ENCODE measurements at regions not wholly inside any gene's neighbourhood (a gene's known extent, or its start where the extent isn't known, plus 50 kb on each side); places are given as distances from the start of the nearest gene placed in this dataset.
"Not testable (repeated sequence)": the region's sequence is repeated elsewhere in the genome, so short reads cannot be mapped to it uniquely, and the experiment has no call there.

- DNase-seq, result no peak
These were observed 825.7 kb upstream of the GBE1 start for GRCh38 chr3:82587174-82587573.

- no peak for DNase-seq
These were observed 825.0 kb upstream of the GBE1 start for GRCh38 chr3:82586414-82586813.

GRCh38 chr3:82586002-82586401 is 824.6 kb upstream of the GBE1 start:
- DNase-seq, result not testable (repeated sequence)

- DNase-seq, result not testable (repeated sequence)
These were observed 824.1 kb upstream of the GBE1 start for GRCh38 chr3:82585591-82585990.

- DNase-seq, result not testable (repeated sequence)
These were observed 823.4 kb upstream of the GBE1 start for GRCh38 chr3:82584861-82585260.

- DNase-seq, result not testable (repeated sequence)
These were observed 823.0 kb upstream of the GBE1 start for GRCh38 chr3:82584415-82584814.

- no peak for DNase-seq
These were observed 819.9 kb upstream of the GBE1 start for GRCh38 chr3:82581350-82581749.

GRCh38 chr3:82572721-82573120 is 811.3 kb upstream of the GBE1 start:
- DNase-seq, result no peak

- DNase-seq, result no peak
These were observed 807.4 kb upstream of the GBE1 start for GRCh38 chr3:82568776-82569338.

- DNase-seq, result no peak
These were observed 805.7 kb upstream of the GBE1 start for GRCh38 chr3:82567029-82567600.

GRCh38 chr3:82562896-82563295 is 801.5 kb upstream of the GBE1 start:
- no peak for DNase-seq

- no peak for DNase-seq
These were observed 800.3 kb upstream of the GBE1 start for GRCh38 chr3:82561784-82562183.

GRCh38 chr3:82558081-82558480 is 796.6 kb upstream of the GBE1 start:
- no peak for DNase-seq

GRCh38 chr3:82556113-82556512 is 794.7 kb upstream of the GBE1 start:
- no peak for DNase-seq

- DNase-seq, result not testable (repeated sequence)
These were observed 781.1 kb upstream of the GBE1 start for GRCh38 chr3:82542556-82542955.

GRCh38 chr3:82521657-82522056 is 760.2 kb upstream of the GBE1 start:
- DNase-seq, result no peak

GRCh38 chr3:82520846-82521245 is 759.4 kb upstream of the GBE1 start:
- no peak for DNase-seq

GRCh38 chr3:82509951-82510603 is 748.6 kb upstream of the GBE1 start:
- no peak for DNase-seq

GRCh38 chr3:82509106-82509842 is 747.8 kb upstream of the GBE1 start:
- no peak for DNase-seq

GRCh38 chr3:82506204-82506603 is 744.8 kb upstream of the GBE1 start:
- DNase-seq, result no peak

- DNase-seq, result no peak
These were observed 743.8 kb upstream of the GBE1 start for GRCh38 chr3:82505079-82505756.

GRCh38 chr3:82498186-82498585 is 736.7 kb upstream of the GBE1 start:
- no peak for DNase-seq

- DNase-seq, result no peak
These were observed 735.6 kb upstream of the GBE1 start for GRCh38 chr3:82496890-82497560.

All from activated CD4-positive, CD25-positive, alpha-beta regulatory T cell (primary cell).